HL-60 (cell line): ENCODE measurements at regions not wholly inside any gene's neighbourhood (a gene's known extent, or its start where the extent isn't known, plus 50 kb on each side); places are given as distances from the start of the nearest gene placed in this dataset.

Experiments used
- DNase-seq, 2 experiments: peaks; one replicate each; pipeline ENCODE4 v3.0.0-alpha.2; 2010 to 2020; ENCODE audit warnings: low read depth in 1 of 2, low spot score in 1 of 2
- H3K27ac ChIP-seq: fragments of 250-450 bp; sonication (Bioruptor Pico); replicated peaks from 2 replicates; pipeline ENCODE4 v1.5.1; 2020; ENCODE audit warnings: mild to moderate bottlenecking, moderate library complexity
- H3K27me3 ChIP-seq: fragments of 250-450 bp; sonication (Bioruptor Pico); 2 replicates; pipeline ENCODE4 v1.5.1; 2021; ENCODE audit warnings: mild to moderate bottlenecking, moderate library complexity; ENCODE audit not compliant: insufficient read depth, poor library complexity, severe bottlenecking
- H3K4me3 ChIP-seq: replicated peaks from 2 replicates; pipeline ENCODE4 v1.5.1; 2011; ENCODE audit warnings: mild to moderate bottlenecking, control low read depth, low read length; ENCODE audit not compliant: insufficient read depth
- CTCF ChIP-seq: IDR thresholded peaks from one replicate; pipeline ENCODE4 v1.5.1; 2011; ENCODE audit warnings: low read length, control low read depth, inconsistent platforms; ENCODE audit not compliant: insufficient read depth
- GABPA ChIP-seq: IDR thresholded peaks from 2 replicates; pipeline ENCODE4 v1.6.1; 2012; ENCODE audit warnings: low read depth
- POLR2AphosphoS5 ChIP-seq: IDR thresholded peaks from 2 replicates; pipeline ENCODE4 v1.6.1; 2012; ENCODE audit warnings: low read depth
- REST ChIP-seq: IDR thresholded peaks from 2 replicates; pipeline ENCODE4 v1.6.1; 2012; ENCODE audit warnings: low read depth; ENCODE audit not compliant: insufficient replicate concordance
- SPI1 ChIP-seq: IDR thresholded peaks from 2 replicates; pipeline ENCODE4 v1.6.1; 2012; ENCODE audit warnings: low read depth, mild to moderate bottlenecking, borderline replicate concordance

GRCh38 chr5:10825897-10826644, 65.0 kb upstream of the DAP start:
- Histone ChIP-seq H3K27ac (no peak overlapping the region), H3K4me3 (no peak overlapping the region), H3K27me3 (no peaks in the 10 kb centered on the region)
- DNase-seq: peak in 1 of 2 experiments; percentile 28
- no peak for TF ChIP-seq GABPA
- TF ChIP-seq CTCF: no peak
- no peak for TF ChIP-seq POLR2AphosphoS5
- peak; percentile 57; the same call in 1 of the 2 replicates for TF ChIP-seq SPI1

GRCh38 chr5:10812218-10812617, 51.2 kb upstream of the DAP start:
- TF ChIP-seq POLR2AphosphoS5 (no peak), SPI1 (no peak), CTCF (no peak), REST (no peak), GABPA (no peak)
- Histone ChIP-seq H3K27ac (no peak overlapping the region), H3K4me3 (no peak overlapping the region), H3K27me3 (no peaks in the 10 kb centered on the region)
- no peak for DNase-seq
